ENCODE measurements at regions not wholly inside any gene's neighbourhood (a gene's known extent, or its start where the extent isn't known, plus 50 kb on each side); places are given as distances from the start of the nearest gene placed in this dataset.
A peak's percentile ranks its signal among the peaks of the same experiment; 100 is the strongest.

- H3K36me3 ChIP-seq = no peaks in the 10 kb centered on the region
- H3K27me3 ChIP-seq (ENCODE audit: low read depth) = peaks cover 30% of the 10 kb centered on the region
- H3K4me3 ChIP-seq = no peak overlapping the region
- H3K27ac ChIP-seq (replicated peaks) = no peak overlapping the region
- H3K4me1 ChIP-seq = no peaks in the 10 kb centered on the region
- intact Hi-C loops (cut with micrococcal nuclease) = no loop called here
- no peak for TF ChIP-seq CTCF (IDR thresholded peaks at IDR 0.05; ENCODE audit: borderline replicate concordance)
- no peaks in the 10 kb centered on the region for H3K9me3 ChIP-seq (replicated peaks)
- DNase-seq = no peak
Measured at GRCh38 chr14:103267226-103267910, 66.7 kb upstream of the EIF5 start.

- intact Hi-C loops (cut with micrococcal nuclease) = no loop called here
- Histone ChIP-seq H3K27me3 (ENCODE audit: low read depth) (peaks cover 59% of the 10 kb centered on the region), H3K36me3 (no peaks in the 10 kb centered on the region), H3K9me3 (replicated peaks) (no peaks in the 10 kb centered on the region), H3K27ac (replicated peaks) (no peak overlapping the region), H3K4me1 (peaks cover 15% of the 10 kb centered on the region), H3K4me3 (no peak overlapping the region)
- no peak for DNase-seq
- TF ChIP-seq CTCF (IDR thresholded peaks at IDR 0.05; ENCODE audit: borderline replicate concordance) = no peak
Measured at GRCh38 chr14:103271189-103271588, 62.8 kb upstream of the EIF5 start.

GRCh38 chr14:103273145-103273744 lies 60.8 kb upstream of the EIF5 start:
- H3K27ac ChIP-seq (replicated peaks) = no peak overlapping the region
- H3K4me3 ChIP-seq = peak overlapping the region; percentile 64
- H3K9me3 ChIP-seq (replicated peaks) = no peaks in the 10 kb centered on the region
- no peak for DNase-seq
- H3K4me1 ChIP-seq = peaks cover 16% of the 10 kb centered on the region
- intact Hi-C loops (cut with micrococcal nuclease) = no loop called here
- H3K36me3 ChIP-seq = no peaks in the 10 kb centered on the region
- peaks cover 75% of the 10 kb centered on the region for H3K27me3 ChIP-seq (ENCODE audit: low read depth)
- TF ChIP-seq CTCF (IDR thresholded peaks at IDR 0.05; ENCODE audit: borderline replicate concordance) = no peak

GRCh38 chr14:103273745-103274615 lies 60.1 kb upstream of the EIF5 start:
- peaks cover 76% of the 10 kb centered on the region for H3K27me3 ChIP-seq (ENCODE audit: low read depth)
- TF ChIP-seq CTCF (IDR thresholded peaks at IDR 0.05; ENCODE audit: borderline replicate concordance) = no peak
- DNase-seq = no peak

GRCh38 chr14:103275000-103275399 lies 59.0 kb upstream of the EIF5 start:
- TF ChIP-seq CTCF (IDR thresholded peaks at IDR 0.05; ENCODE audit: borderline replicate concordance) = no peak
- no peak for DNase-seq
- intact Hi-C loops (cut with micrococcal nuclease) = no loop called here
- H3K9me3 ChIP-seq (replicated peaks) = no peaks in the 10 kb centered on the region
- no peak overlapping the region for H3K27ac ChIP-seq (replicated peaks)
- no peak overlapping the region for H3K4me3 ChIP-seq
- no peaks in the 10 kb centered on the region for H3K36me3 ChIP-seq
- peaks cover 32% of the 10 kb centered on the region for H3K4me1 ChIP-seq
- peaks cover 87% of the 10 kb centered on the region for H3K27me3 ChIP-seq (ENCODE audit: low read depth)

More at GRCh38 chr14:103273745-103274615, 60.1 kb upstream of the EIF5 start:
- Histone ChIP-seq H3K4me1 (peaks cover 24% of the 10 kb centered on the region), H3K27ac (replicated peaks) (no peak overlapping the region), H3K4me3 (peak overlapping the region; percentile 64), H3K9me3 (replicated peaks) (no peaks in the 10 kb centered on the region), H3K36me3 (no peaks in the 10 kb centered on the region)
- intact Hi-C loops (cut with micrococcal nuclease) = no loop called here

Measured in left ventricle myocardium inferior (tissue), 1 donor.